Esophagus squamous epithelium (tissue), 4 donors: ENCODE measurements at regions not wholly inside any gene's neighbourhood (a gene's known extent, or its start where the extent isn't known, plus 50 kb on each side); places are given as distances from the start of the nearest gene placed in this dataset.

ENCODE experiments used
- CTCF ChIP-seq, 6 experiments: fragments of 450-650 bp in 4 of 6; fragments of 200-600 bp in 2 of 6; sonication (generic) in 2 of 6; IDR thresholded peaks; one replicate each; pipeline ENCODE4 v1.5.1; 2016 to 2019; ENCODE audit warnings: antibody characterized with exemption in 6 of 6, mild to moderate bottlenecking in 4 of 6, moderate library complexity in 4 of 6
- POLR2A ChIP-seq, 4 donors: fragments of 450-650 bp; IDR thresholded peaks; one replicate each; pipeline ENCODE4 v1.6.1; 2017; ENCODE audit warnings: antibody characterized with exemption in 4 of 4, mild to moderate bottlenecking in 4 of 4, moderate library complexity in 3 of 4

GRCh38 chr13:50215399-50215798 is 200.2 kb downstream of the KCNRG start:
- no peak for TF ChIP-seq CTCF (IDR thresholded peaks at IDR 0.05)
- no peak for TF ChIP-seq POLR2A (IDR thresholded peaks at IDR 0.05)
